ENCODE measurements at regions not wholly inside any gene's neighbourhood (a gene's known extent, or its start where the extent isn't known, plus 50 kb on each side); places are given as distances from the start of the nearest gene placed in this dataset.

GRCh38 chr12:87234898-87235297 is 794.3 kb downstream of the C12orf50 start:
- H3K4me2 ChIP-seq, result no peak overlapping the region
- H4K20me1 ChIP-seq (ENCODE audit: insufficient read depth), result no peaks in the 10 kb centered on the region
- H2AFZ ChIP-seq (ENCODE audit: low read depth), result no peak overlapping the region
- no peak for TF ChIP-seq CTCF (conservative IDR thresholded peaks at IDR 0.05; ENCODE audit: low read depth, low read length)
- no peak overlapping the region for H3K4me3 ChIP-seq (IDR thresholded peaks at IDR 0.05; ENCODE audit: insufficient read depth, low read depth, low read length)
- no peaks in the 10 kb centered on the region for H3K79me2 ChIP-seq (ENCODE audit: insufficient read depth, low read depth)
- no peaks in the 10 kb centered on the region for H3K36me3 ChIP-seq (ENCODE audit: insufficient read depth)
- H3K27ac ChIP-seq, result no peak overlapping the region
- H3K27me3 ChIP-seq (ENCODE audit: insufficient read depth, low read depth), result no peaks in the 10 kb centered on the region
- H3K4me1 ChIP-seq (ENCODE audit: low read depth, poor library complexity, severe bottlenecking), result no peaks in the 10 kb centered on the region
- no peak overlapping the region for H3K9ac ChIP-seq

GRCh38 chr12:87233671-87234070 is 795.5 kb downstream of the C12orf50 start:
- Histone ChIP-seq H3K4me3 (IDR thresholded peaks at IDR 0.05; ENCODE audit: insufficient read depth, low read depth, low read length) (no peak overlapping the region), H3K4me1 (ENCODE audit: low read depth, poor library complexity, severe bottlenecking) (no peaks in the 10 kb centered on the region), H3K9ac (no peak overlapping the region), H4K20me1 (ENCODE audit: insufficient read depth) (no peaks in the 10 kb centered on the region), H3K4me2 (no peak overlapping the region), H2AFZ (ENCODE audit: low read depth) (no peak overlapping the region), H3K27me3 (ENCODE audit: insufficient read depth, low read depth) (no peaks in the 10 kb centered on the region), H3K27ac (no peak overlapping the region), H3K79me2 (ENCODE audit: insufficient read depth, low read depth) (no peaks in the 10 kb centered on the region), H3K36me3 (ENCODE audit: insufficient read depth) (no peaks in the 10 kb centered on the region)
- TF ChIP-seq CTCF (conservative IDR thresholded peaks at IDR 0.05; ENCODE audit: low read depth, low read length), result no peak

GRCh38 chr12:87231818-87232217 is 797.4 kb downstream of the C12orf50 start:
- Histone ChIP-seq H3K79me2 (ENCODE audit: insufficient read depth, low read depth) (no peaks in the 10 kb centered on the region), H3K9ac (no peak overlapping the region), H2AFZ (ENCODE audit: low read depth) (no peak overlapping the region), H3K27ac (no peak overlapping the region), H3K4me2 (no peak overlapping the region), H3K27me3 (ENCODE audit: insufficient read depth, low read depth) (no peaks in the 10 kb centered on the region), H3K4me3 (IDR thresholded peaks at IDR 0.05; ENCODE audit: insufficient read depth, low read depth, low read length) (no peak overlapping the region), H3K4me1 (ENCODE audit: low read depth, poor library complexity, severe bottlenecking) (no peaks in the 10 kb centered on the region), H3K36me3 (ENCODE audit: insufficient read depth) (no peaks in the 10 kb centered on the region), H4K20me1 (ENCODE audit: insufficient read depth) (no peaks in the 10 kb centered on the region)
- no peak for TF ChIP-seq CTCF (conservative IDR thresholded peaks at IDR 0.05; ENCODE audit: low read depth, low read length)

GRCh38 chr12:87230441-87230840 is 798.8 kb downstream of the C12orf50 start:
- no peak overlapping the region for H2AFZ ChIP-seq (ENCODE audit: low read depth)
- H4K20me1 ChIP-seq (ENCODE audit: insufficient read depth), result no peaks in the 10 kb centered on the region
- no peak overlapping the region for H3K4me2 ChIP-seq
- H3K4me3 ChIP-seq (IDR thresholded peaks at IDR 0.05; ENCODE audit: insufficient read depth, low read depth, low read length), result no peak overlapping the region
- TF ChIP-seq CTCF (conservative IDR thresholded peaks at IDR 0.05; ENCODE audit: low read depth, low read length), result no peak
- no peak overlapping the region for H3K27ac ChIP-seq
- H3K4me1 ChIP-seq (ENCODE audit: low read depth, poor library complexity, severe bottlenecking), result no peaks in the 10 kb centered on the region
- no peaks in the 10 kb centered on the region for H3K27me3 ChIP-seq (ENCODE audit: insufficient read depth, low read depth)
- H3K79me2 ChIP-seq (ENCODE audit: insufficient read depth, low read depth), result no peaks in the 10 kb centered on the region
- H3K9ac ChIP-seq, result no peak overlapping the region
- H3K36me3 ChIP-seq (ENCODE audit: insufficient read depth), result no peaks in the 10 kb centered on the region

- no peaks in the 10 kb centered on the region for H3K36me3 ChIP-seq (ENCODE audit: insufficient read depth)
- no peak overlapping the region for H3K9ac ChIP-seq
- H3K4me3 ChIP-seq (IDR thresholded peaks at IDR 0.05; ENCODE audit: insufficient read depth, low read depth, low read length), result no peak overlapping the region
- H3K4me2 ChIP-seq, result no peak overlapping the region
- H4K20me1 ChIP-seq (ENCODE audit: insufficient read depth), result no peaks in the 10 kb centered on the region
- no peak overlapping the region for H3K27ac ChIP-seq
- H3K79me2 ChIP-seq (ENCODE audit: insufficient read depth, low read depth), result no peaks in the 10 kb centered on the region
- H3K27me3 ChIP-seq (ENCODE audit: insufficient read depth, low read depth), result no peaks in the 10 kb centered on the region
- TF ChIP-seq CTCF (conservative IDR thresholded peaks at IDR 0.05; ENCODE audit: low read depth, low read length), result no peak
- H3K4me1 ChIP-seq (ENCODE audit: low read depth, poor library complexity, severe bottlenecking), result no peaks in the 10 kb centered on the region
- no peak overlapping the region for H2AFZ ChIP-seq (ENCODE audit: low read depth)
These were observed 802.0 kb downstream of the C12orf50 start for GRCh38 chr12:87227162-87227561.

Measured in KMS-11 (cell line).